Astrocyte (in vitro differentiated cells and primary cell): ENCODE measurements at regions not wholly inside any gene's neighbourhood (a gene's known extent, or its start where the extent isn't known, plus 50 kb on each side); places are given as distances from the start of the nearest gene placed in this dataset.
A peak's percentile ranks its signal among the peaks of the same experiment; 100 is the strongest.

Experiments used
- DNase-seq: peaks from one replicate; pipeline ENCODE4 v3.0.0-alpha.2; 2010; ENCODE audit warnings: low read depth
- FAIRE-seq: peaks from 2 replicates; lab custom pipeline; 2011; peaks lifted over from hg19 to GRCh38; lab: Jason Lieb, UNC
- H2AFZ ChIP-seq: 2 replicates; pipeline ENCODE4 v1.6.0; 2012; ENCODE audit warnings: low read depth, low read length, inconsistent platforms
- H3K27ac ChIP-seq: 2 replicates; pipeline ENCODE4 v1.5.1; 2011; ENCODE audit warnings: low read depth, low read length, inconsistent platforms
- H3K27me3 ChIP-seq: 2 replicates; pipeline ENCODE4 v1.6.0; 2011; ENCODE audit warnings: low read length, inconsistent platforms; ENCODE audit not compliant: insufficient read depth
- H3K36me3 ChIP-seq: 2 replicates; pipeline ENCODE4 v1.5.1; 2011; ENCODE audit warnings: low read length, inconsistent platforms; ENCODE audit not compliant: insufficient read depth
- H3K4me1 ChIP-seq: 2 replicates; pipeline ENCODE4 v1.5.1; 2011; ENCODE audit warnings: low read length, inconsistent platforms; ENCODE audit not compliant: insufficient read depth
- H3K4me2 ChIP-seq: 2 replicates; pipeline ENCODE4 v1.6.0; 2012; ENCODE audit warnings: low read length, inconsistent platforms
- H3K4me3 ChIP-seq: 2 replicates; pipeline ENCODE4 v1.5.1; 2011; ENCODE audit warnings: low read depth, mild to moderate bottlenecking, low read length, inconsistent platforms; ENCODE audit not compliant: insufficient read depth
- H3K79me2 ChIP-seq: 2 replicates; pipeline ENCODE4 v1.6.0; 2012; ENCODE audit warnings: mild to moderate bottlenecking, low read length, inconsistent platforms; ENCODE audit not compliant: insufficient read depth
- H3K9ac ChIP-seq: 2 replicates; pipeline ENCODE4 v1.6.0; 2012; ENCODE audit warnings: mild to moderate bottlenecking, low read length, inconsistent platforms
- H3K9me3 ChIP-seq: 2 replicates; pipeline ENCODE4 v1.5.1; 2012; ENCODE audit warnings: low read depth, mild to moderate bottlenecking, low read length, inconsistent platforms; ENCODE audit not compliant: insufficient read depth
- H4K20me1 ChIP-seq: 2 replicates; pipeline ENCODE4 v1.6.0; 2012; ENCODE audit warnings: low read length, inconsistent platforms; ENCODE audit not compliant: insufficient read depth
- H3K27ac Mint-ChIP-seq: one replicate; pipeline ENCODE4 v1.8.0; 2021; ENCODE audit warnings: mild to moderate bottlenecking, mixed read lengths; ENCODE audit not compliant: unreplicated experiment
- H3K27me3 Mint-ChIP-seq: one replicate; pipeline ENCODE4 v1.8.0; 2021; ENCODE audit warnings: low read depth, mixed read lengths; ENCODE audit not compliant: unreplicated experiment
- H3K36me3 Mint-ChIP-seq: one replicate; pipeline ENCODE4 v1.8.0; 2021; ENCODE audit warnings: low read depth, mixed read lengths; ENCODE audit not compliant: unreplicated experiment
- H3K4me1 Mint-ChIP-seq: one replicate; pipeline ENCODE4 v1.8.0; 2021; ENCODE audit warnings: low read depth, mixed read lengths; ENCODE audit not compliant: unreplicated experiment
- H3K4me3 Mint-ChIP-seq: one replicate; pipeline ENCODE4 v1.8.0; 2021; ENCODE audit warnings: mild to moderate bottlenecking, moderate library complexity, mixed read lengths; ENCODE audit not compliant: unreplicated experiment
- H3K9me3 Mint-ChIP-seq: one replicate; pipeline ENCODE4 v1.8.0; 2021; ENCODE audit warnings: mild to moderate bottlenecking, mixed read lengths; ENCODE audit not compliant: unreplicated experiment
- EZH2 ChIP-seq: IDR thresholded peaks from 2 replicates; pipeline ENCODE4 v1.6.1; 2012; ENCODE audit warnings: mild to moderate bottlenecking, low read length, inconsistent platforms; ENCODE audit not compliant: insufficient read depth
- TF ChIP-seq, protein P1 (sequence below): IDR thresholded peaks from 2 replicates; pipeline ENCODE4 v1.5.1; 2011; ENCODE audit warnings: low read depth, mild to moderate bottlenecking, inconsistent platforms, low read length, moderate library complexity; ENCODE audit not compliant: insufficient read depth

DNA sequence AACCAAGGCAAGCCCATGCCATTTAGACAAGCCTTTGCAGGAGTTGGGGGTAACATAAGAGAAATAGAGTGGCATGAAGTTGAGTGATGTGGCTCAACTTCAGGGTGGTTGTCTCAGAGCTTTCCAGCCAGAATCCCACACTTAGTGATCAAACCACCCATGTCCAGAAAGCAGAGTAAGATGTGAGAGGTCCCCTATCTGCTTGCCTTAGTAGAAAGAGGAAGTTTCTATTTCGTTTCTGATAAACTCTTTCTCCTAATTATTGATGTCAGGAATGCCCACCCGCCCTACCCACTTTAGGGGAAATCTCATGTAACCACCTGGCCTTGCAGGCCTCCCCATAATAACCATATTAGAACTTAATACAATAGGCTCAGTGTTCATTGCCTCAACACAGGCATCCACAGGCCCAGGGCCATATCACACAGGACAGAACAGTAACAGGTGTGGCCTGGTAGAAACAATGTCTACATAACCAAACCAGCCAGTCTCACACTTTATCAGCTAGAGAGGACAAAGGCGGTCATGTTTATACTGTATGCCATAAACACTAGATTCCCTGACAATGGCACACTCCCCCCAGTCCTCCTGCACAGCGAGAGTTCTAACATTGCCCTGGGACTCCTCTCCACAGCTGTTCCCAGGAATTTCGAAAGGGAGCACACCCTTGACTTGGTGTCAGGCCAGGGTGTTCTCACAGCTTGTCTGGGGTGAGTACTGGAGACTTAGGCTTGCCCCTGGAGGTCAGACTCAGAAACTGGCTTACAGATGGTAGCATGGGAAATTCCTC, 364.4 kb downstream of the CXCL12 start:
- Mint-ChIP-seq H3K27ac (no peak overlapping the region), H3K36me3 (no peaks in the 10 kb centered on the region), H3K9me3 (peaks cover 3% of the 10 kb centered on the region), H3K27me3 (peaks cover 5% of the 10 kb centered on the region), H3K4me3 (no peak overlapping the region), H3K4me1 (peaks cover 6% of the 10 kb centered on the region)
- FAIRE-seq (no peak), DNase-seq (no peak)
- Histone ChIP-seq H3K36me3 (no peaks in the 10 kb centered on the region), H3K4me1 (no peaks in the 10 kb centered on the region), H4K20me1 (no peaks in the 10 kb centered on the region), H3K4me3 (no peak overlapping the region), H3K27ac (no peak overlapping the region), H3K9ac (no peak overlapping the region), H3K27me3 (peaks cover under 1% of the 10 kb centered on the region), H3K4me2 (no peak overlapping the region), H3K9me3 (peaks cover 2% of the 10 kb centered on the region), H2AFZ (no peak overlapping the region), H3K79me2 (no peaks in the 10 kb centered on the region)
- no peak for TF ChIP-seq EZH2

DNA sequence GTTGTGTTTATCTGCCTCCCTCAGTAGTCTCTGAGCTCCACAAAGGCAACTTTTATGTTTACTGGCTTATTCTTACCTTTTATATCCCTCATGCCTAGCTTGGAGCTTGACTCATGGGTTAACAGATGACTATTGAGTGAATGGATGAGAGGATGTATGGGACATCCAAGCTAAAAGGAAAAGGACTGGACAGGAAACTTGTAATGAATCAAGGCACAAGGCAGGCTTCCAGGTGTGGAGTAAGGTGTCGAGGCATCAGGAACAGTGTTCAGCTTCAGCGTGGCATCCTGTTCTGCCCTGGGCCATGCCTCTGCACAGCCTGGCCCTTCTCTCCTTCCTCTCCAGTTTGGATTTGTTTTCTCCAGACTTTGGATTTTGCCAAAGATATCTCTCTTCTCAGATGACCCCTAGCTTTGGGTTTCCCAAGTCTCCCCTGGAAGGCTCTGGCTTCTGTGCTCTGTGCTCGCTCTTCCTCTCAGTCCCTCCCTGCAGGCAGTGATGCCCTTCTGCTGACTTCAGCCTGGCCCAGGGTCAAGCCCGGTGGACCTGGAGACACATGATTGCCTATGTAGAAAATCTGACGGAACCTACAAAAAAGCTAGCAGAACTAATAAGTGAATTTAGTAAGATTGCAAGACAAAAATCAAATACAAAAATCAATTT, 367.3 kb downstream of the CXCL12 start:
- TF ChIP-seq, protein P1, sequence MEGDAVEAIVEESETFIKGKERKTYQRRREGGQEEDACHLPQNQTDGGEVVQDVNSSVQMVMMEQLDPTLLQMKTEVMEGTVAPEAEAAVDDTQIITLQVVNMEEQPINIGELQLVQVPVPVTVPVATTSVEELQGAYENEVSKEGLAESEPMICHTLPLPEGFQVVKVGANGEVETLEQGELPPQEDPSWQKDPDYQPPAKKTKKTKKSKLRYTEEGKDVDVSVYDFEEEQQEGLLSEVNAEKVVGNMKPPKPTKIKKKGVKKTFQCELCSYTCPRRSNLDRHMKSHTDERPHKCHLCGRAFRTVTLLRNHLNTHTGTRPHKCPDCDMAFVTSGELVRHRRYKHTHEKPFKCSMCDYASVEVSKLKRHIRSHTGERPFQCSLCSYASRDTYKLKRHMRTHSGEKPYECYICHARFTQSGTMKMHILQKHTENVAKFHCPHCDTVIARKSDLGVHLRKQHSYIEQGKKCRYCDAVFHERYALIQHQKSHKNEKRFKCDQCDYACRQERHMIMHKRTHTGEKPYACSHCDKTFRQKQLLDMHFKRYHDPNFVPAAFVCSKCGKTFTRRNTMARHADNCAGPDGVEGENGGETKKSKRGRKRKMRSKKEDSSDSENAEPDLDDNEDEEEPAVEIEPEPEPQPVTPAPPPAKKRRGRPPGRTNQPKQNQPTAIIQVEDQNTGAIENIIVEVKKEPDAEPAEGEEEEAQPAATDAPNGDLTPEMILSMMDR, result no peak
- no peak for TF ChIP-seq EZH2
- Histone ChIP-seq H3K36me3 (no peaks in the 10 kb centered on the region), H3K4me2 (no peak overlapping the region), H3K4me3 (no peak overlapping the region), H3K9me3 (no peaks in the 10 kb centered on the region), H3K27me3 (peaks cover 3% of the 10 kb centered on the region), H4K20me1 (no peaks in the 10 kb centered on the region), H3K9ac (no peak overlapping the region), H2AFZ (no peak overlapping the region), H3K79me2 (no peaks in the 10 kb centered on the region), H3K27ac (no peak overlapping the region), H3K4me1 (no peaks in the 10 kb centered on the region)
- Mint-ChIP-seq H3K4me1 (peaks cover 6% of the 10 kb centered on the region), H3K27ac (no peak overlapping the region), H3K36me3 (no peaks in the 10 kb centered on the region), H3K27me3 (peaks cover 18% of the 10 kb centered on the region), H3K4me3 (no peak overlapping the region), H3K9me3 (peaks cover 3% of the 10 kb centered on the region)
- no peak for DNase-seq
- FAIRE-seq, result no peak

GRCh38 chr10:44016589-44017482, 368.1 kb downstream of the CXCL12 start:
- Mint-ChIP-seq H3K4me1 (peaks cover 6% of the 10 kb centered on the region), H3K27me3 (peaks cover 18% of the 10 kb centered on the region), H3K36me3 (no peaks in the 10 kb centered on the region), H3K9me3 (peaks cover 3% of the 10 kb centered on the region), H3K27ac (no peak overlapping the region), H3K4me3 (no peak overlapping the region)
- FAIRE-seq (peak; percentile 20), DNase-seq (no peak)
- TF ChIP-seq EZH2, result no peak
- TF ChIP-seq, protein P1, result no peak
- Histone ChIP-seq H2AFZ (no peak overlapping the region), H3K9ac (no peak overlapping the region), H3K4me2 (no peak overlapping the region), H3K4me1 (no peaks in the 10 kb centered on the region), H3K9me3 (no peaks in the 10 kb centered on the region), H3K79me2 (no peaks in the 10 kb centered on the region), H4K20me1 (no peaks in the 10 kb centered on the region), H3K36me3 (no peaks in the 10 kb centered on the region), H3K27me3 (peaks cover 3% of the 10 kb centered on the region), H3K27ac (no peak overlapping the region), H3K4me3 (no peak overlapping the region)
